ENCODE measurements at regions not wholly inside any gene's neighbourhood (a gene's known extent, or its start where the extent isn't known, plus 50 kb on each side); places are given as distances from the start of the nearest gene placed in this dataset.

GRCh38 chr1:165080253-165080896 is 276.1 kb downstream of the LMX1A start:
- intact Hi-C loops (cut with micrococcal nuclease), result no loop called here
- Histone ChIP-seq H3K9me3 (replicated peaks; ENCODE audit: control insufficient read depth, insufficient read depth, low read depth, low read length) (no peaks in the 10 kb centered on the region), H3K9me1 (ENCODE audit: control insufficient read depth, insufficient read depth, low read length) (no peaks in the 10 kb centered on the region), H3K27ac (ENCODE audit: extremely low read depth, low read depth, low read length) (no peak overlapping the region), H3K27me3 (ENCODE audit: control insufficient read depth in 2 of 2, insufficient read depth in 2 of 2, low read length in 2 of 2) (no peaks in the 10 kb centered on the region), H3K9ac (ENCODE audit: insufficient read depth in 1 of 2, low read depth in 2 of 2, low read length in 2 of 2) (no peak overlapping the region), H3K79me2 (ENCODE audit: control insufficient read depth, insufficient read depth, low read length) (no peaks in the 10 kb centered on the region), H3K4me2 (ENCODE audit: insufficient read depth, low read length) (no peak overlapping the region), H3K4me1 (replicated peaks in 1 of 2; ENCODE audit: control insufficient read depth in 2 of 2, insufficient read depth in 2 of 2, low read length in 2 of 2) (no peaks in the 10 kb centered on the region; a peak in 1 of 5 replicates), H4K20me1 (replicated peaks; ENCODE audit: control insufficient read depth, insufficient read depth, low read length) (no peaks in the 10 kb centered on the region), H3K4me3 (no peak overlapping the region), H3K36me3 (ENCODE audit: control insufficient read depth, insufficient read depth, low read length) (no peaks in the 10 kb centered on the region), H2AFZ (ENCODE audit: low read depth, low read length) (no peak overlapping the region)
- in situ Hi-C loops (cut with MboI), result no loop called here
- BruUV-seq (replicated peaks), result no TSS peak
- TF ChIP-seq MEF2A (IDR thresholded peaks at IDR 0.05; ENCODE audit: control insufficient read depth, low read depth, low read length), result no peak
- TF ChIP-seq ZFX (CRISPR knock-in tag; IDR thresholded peaks at IDR 0.05), result no peak
- no peak for TF ChIP-seq ZNF518B (CRISPR knock-in tag; IDR thresholded peaks at IDR 0.05)
- no peak for TF ChIP-seq XRCC5 (IDR thresholded peaks at IDR 0.05; ENCODE audit: low read depth, low read length)
- TF ChIP-seq CBX8 (IDR thresholded peaks at IDR 0.05; ENCODE audit: borderline replicate concordance, extremely low read depth, low read depth, low read length, poor library complexity, severe bottlenecking), result no peak
- no peak for TF ChIP-seq ZNF785 (CRISPR knock-in tag; IDR thresholded peaks at IDR 0.05)
- FAIRE-seq (no peak), DNase-seq (ENCODE audit: extremely low read depth in 1 of 4, low spot score in 3 of 4) (no peak), ATAC-seq (no peak)
- ChIA-PET CTCF (ENCODE audit: low intra/inter-chr PET ratio) (no interaction called here), POLR2A (no interaction called here)
- WGBS (ENCODE audit: insufficient coverage, low coverage, missing lambda C conversion rate), result 0% methylated on average over 4 of the region's 4 CpGs
